ENCODE measurements at regions not wholly inside any gene's neighbourhood (a gene's known extent, or its start where the extent isn't known, plus 50 kb on each side); places are given as distances from the start of the nearest gene placed in this dataset.

GRCh38 chr15:45980366-45980765, 345.5 kb downstream of the SQOR start:
- Histone ChIP-seq H3K4me1 (ENCODE audit: control insufficient read depth in 1 of 2, insufficient read depth in 1 of 2, low read depth in 1 of 2, low read length in 1 of 2) (no peaks in the 10 kb centered on the region), H3K27me3 (no peaks in the 10 kb centered on the region), H3K4me3 (ENCODE audit: low read depth in 1 of 2, low read length in 1 of 2) (no peak overlapping the region), H3K27ac (no peak overlapping the region), H3K36me3 (no peaks in the 10 kb centered on the region), H3K9me3 (no peaks in the 10 kb centered on the region)
- TF ChIP-seq CTCF (IDR thresholded peaks at IDR 0.05): no peak

GRCh38 chr15:45981625-45982024, 346.8 kb downstream of the SQOR start:
- H3K4me3 ChIP-seq (ENCODE audit: low read depth in 1 of 2, low read length in 1 of 2): no peak overlapping the region
- H3K27ac ChIP-seq: no peak overlapping the region
- no peaks in the 10 kb centered on the region for H3K27me3 ChIP-seq
- TF ChIP-seq CTCF (IDR thresholded peaks at IDR 0.05): no peak
- H3K9me3 ChIP-seq: no peaks in the 10 kb centered on the region
- no peaks in the 10 kb centered on the region for H3K4me1 ChIP-seq (ENCODE audit: control insufficient read depth in 1 of 2, insufficient read depth in 1 of 2, low read depth in 1 of 2, low read length in 1 of 2)
- H3K36me3 ChIP-seq: no peaks in the 10 kb centered on the region

- Histone ChIP-seq H3K4me3 (ENCODE audit: low read depth in 1 of 2, low read length in 1 of 2) (no peak overlapping the region), H3K9me3 (peaks cover 3% of the 10 kb centered on the region), H3K27ac (no peak overlapping the region), H3K27me3 (no peaks in the 10 kb centered on the region), H3K36me3 (no peaks in the 10 kb centered on the region), H3K4me1 (ENCODE audit: control insufficient read depth in 1 of 2, insufficient read depth in 1 of 2, low read depth in 1 of 2, low read length in 1 of 2) (no peaks in the 10 kb centered on the region)
- TF ChIP-seq CTCF (IDR thresholded peaks at IDR 0.05): no peak
These were observed 357.0 kb downstream of the SQOR start for GRCh38 chr15:45991863-45992262.

- Histone ChIP-seq H3K9me3 (no peaks in the 10 kb centered on the region), H3K36me3 (no peaks in the 10 kb centered on the region), H3K27me3 (no peaks in the 10 kb centered on the region), H3K27ac (no peak overlapping the region), H3K4me3 (ENCODE audit: low read depth in 1 of 2, low read length in 1 of 2) (no peak overlapping the region), H3K4me1 (ENCODE audit: control insufficient read depth in 1 of 2, insufficient read depth in 1 of 2, low read depth in 1 of 2, low read length in 1 of 2) (no peaks in the 10 kb centered on the region)
- TF ChIP-seq CTCF (IDR thresholded peaks at IDR 0.05): no peak
These were observed 358.2 kb downstream of the SQOR start for GRCh38 chr15:45993072-45993471.

GRCh38 chr15:45993508-45993907, 358.7 kb downstream of the SQOR start:
- Histone ChIP-seq H3K9me3 (no peaks in the 10 kb centered on the region), H3K27me3 (no peaks in the 10 kb centered on the region), H3K4me3 (ENCODE audit: low read depth in 1 of 2, low read length in 1 of 2) (no peak overlapping the region), H3K36me3 (no peaks in the 10 kb centered on the region), H3K27ac (no peak overlapping the region), H3K4me1 (ENCODE audit: control insufficient read depth in 1 of 2, insufficient read depth in 1 of 2, low read depth in 1 of 2, low read length in 1 of 2) (no peaks in the 10 kb centered on the region)
- no peak for TF ChIP-seq CTCF (IDR thresholded peaks at IDR 0.05)

- H3K36me3 ChIP-seq: no peaks in the 10 kb centered on the region
- H3K4me3 ChIP-seq (ENCODE audit: low read depth in 1 of 2, low read length in 1 of 2): no peak overlapping the region
- H3K27me3 ChIP-seq: no peaks in the 10 kb centered on the region
- no peak for TF ChIP-seq CTCF (IDR thresholded peaks at IDR 0.05)
- no peak overlapping the region for H3K27ac ChIP-seq
- no peaks in the 10 kb centered on the region for H3K4me1 ChIP-seq (ENCODE audit: control insufficient read depth in 1 of 2, insufficient read depth in 1 of 2, low read depth in 1 of 2, low read length in 1 of 2)
- H3K9me3 ChIP-seq: no peaks in the 10 kb centered on the region
These were observed 361.0 kb downstream of the SQOR start for GRCh38 chr15:45995800-45996199.

Measured in neutrophil (primary cell).